Right renal cortex interstitium (tissue), 3 donors: ENCODE measurements at regions not wholly inside any gene's neighbourhood (a gene's known extent, or its start where the extent isn't known, plus 50 kb on each side); places are given as distances from the start of the nearest gene placed in this dataset.
"Not testable (repeated sequence)": the region's sequence is repeated elsewhere in the genome, so short reads cannot be mapped to it uniquely, and the experiment has no call there.

ENCODE experiments used
- DNase-seq, 3 donors: peaks; one replicate each; pipeline ENCODE4 v3.0.0-alpha.2; 2013; ENCODE audit warnings: low read depth in 3 of 3, low spot score in 2 of 3

DNA sequence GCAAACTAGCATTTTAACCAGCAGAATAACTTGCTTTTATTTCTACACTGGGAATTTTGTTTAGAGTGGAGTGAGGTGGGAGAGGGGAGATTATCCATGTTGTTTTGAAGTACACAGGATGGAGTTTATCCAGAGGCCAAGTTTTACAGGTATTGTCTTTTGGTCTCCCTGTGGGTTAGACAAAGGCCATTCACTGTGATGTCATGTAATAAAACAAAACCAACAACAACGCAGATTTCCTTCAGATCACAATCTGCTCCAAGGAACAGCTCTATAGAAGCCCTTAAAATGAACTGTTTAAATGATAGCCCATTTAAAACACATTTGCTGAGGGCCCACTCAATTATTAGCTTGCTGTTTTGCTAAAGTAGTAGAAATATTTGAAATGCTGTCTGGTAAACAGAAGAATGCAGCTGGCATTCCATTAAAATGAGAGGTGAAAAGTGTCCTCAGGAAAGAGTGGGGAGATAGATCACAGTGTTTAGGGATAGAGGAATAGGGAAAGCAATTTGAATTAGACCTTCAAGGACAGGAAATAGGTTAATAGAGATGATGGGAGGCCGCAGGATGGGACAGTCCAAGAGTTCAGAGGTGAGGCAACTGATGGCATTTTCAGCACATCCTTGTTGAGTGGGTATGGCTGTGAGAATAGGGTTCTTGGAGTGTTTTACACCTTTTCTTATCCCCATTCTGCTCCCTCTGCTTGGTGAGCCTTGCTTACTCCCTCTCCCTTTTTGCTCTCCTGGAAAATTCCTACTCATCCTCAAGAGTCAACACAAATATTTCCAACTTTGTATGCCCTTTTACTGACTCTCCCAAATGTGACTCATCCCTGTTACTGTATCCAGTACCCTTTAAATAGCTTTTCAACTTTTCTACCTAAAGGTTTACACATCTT lies 140.1 kb upstream of the NR3C1 start:
- no peak for DNase-seq

- no peak for DNase-seq
Observed at GRCh38 chr5:143542798-143543144, 139.3 kb upstream of the NR3C1 start.

DNA sequence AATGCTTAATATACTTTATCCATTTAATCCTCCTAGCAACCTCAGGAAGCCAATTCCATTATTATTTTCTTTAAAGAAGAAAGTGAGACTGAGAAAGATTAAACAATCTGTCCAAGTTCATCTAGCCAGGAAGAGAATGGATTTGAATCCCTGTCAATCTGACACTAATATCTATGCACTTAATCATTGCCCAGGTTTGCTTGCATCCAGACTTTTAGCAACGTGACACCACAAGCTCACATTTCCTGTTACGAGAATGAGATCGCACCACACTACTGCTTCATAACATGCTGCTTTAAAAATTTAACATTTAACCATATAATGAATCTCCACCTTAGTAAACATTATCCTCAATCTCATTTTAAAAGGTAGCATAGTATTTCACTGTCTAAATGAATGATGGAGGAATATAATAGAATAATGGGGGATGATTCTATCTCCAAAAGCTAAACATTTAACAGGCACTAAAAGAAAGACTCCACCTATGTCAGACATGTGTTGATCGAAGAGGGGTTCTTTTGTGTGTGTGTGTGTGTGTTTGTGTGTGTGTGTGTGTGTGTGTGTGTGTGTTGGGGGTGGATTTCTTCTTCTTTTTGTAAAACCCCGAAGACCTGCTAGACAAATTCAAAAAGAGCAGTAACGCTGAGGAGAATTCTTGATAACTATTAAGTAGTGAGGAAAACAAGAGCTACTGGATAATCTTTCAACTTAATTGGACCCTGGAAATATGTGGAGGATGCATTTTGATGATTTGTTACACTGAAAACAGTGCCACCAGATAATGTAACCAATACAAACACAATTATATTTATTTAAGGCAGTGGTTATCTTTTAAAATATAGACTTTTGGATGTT lies 138.7 kb upstream of the NR3C1 start:
- DNase-seq: no peak

- DNase-seq: no peak
Observed at GRCh38 chr5:143539742-143540141, 136.3 kb upstream of the NR3C1 start.

DNA sequence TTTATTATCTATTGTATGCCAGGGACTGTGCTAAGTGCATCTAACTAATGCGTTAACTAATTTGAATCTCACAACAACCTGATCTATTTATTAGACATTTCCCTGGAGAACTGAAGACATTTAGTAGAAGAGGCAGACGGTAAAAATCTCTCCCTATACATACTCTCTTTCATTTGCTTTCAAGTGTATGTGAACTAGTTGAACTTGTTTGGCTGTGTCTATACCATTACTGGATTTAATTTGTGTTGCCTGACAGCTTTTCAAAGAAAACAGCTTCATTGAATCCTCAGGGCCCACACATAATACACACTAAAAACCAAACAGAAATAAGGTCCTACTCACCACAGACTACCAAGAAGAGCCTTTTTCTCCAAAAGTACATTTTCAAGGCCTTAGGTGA lies 133.6 kb upstream of the NR3C1 start:
- no peak for DNase-seq

GRCh38 chr5:143536364-143536763 lies 132.9 kb upstream of the NR3C1 start:
- no peak for DNase-seq

DNA sequence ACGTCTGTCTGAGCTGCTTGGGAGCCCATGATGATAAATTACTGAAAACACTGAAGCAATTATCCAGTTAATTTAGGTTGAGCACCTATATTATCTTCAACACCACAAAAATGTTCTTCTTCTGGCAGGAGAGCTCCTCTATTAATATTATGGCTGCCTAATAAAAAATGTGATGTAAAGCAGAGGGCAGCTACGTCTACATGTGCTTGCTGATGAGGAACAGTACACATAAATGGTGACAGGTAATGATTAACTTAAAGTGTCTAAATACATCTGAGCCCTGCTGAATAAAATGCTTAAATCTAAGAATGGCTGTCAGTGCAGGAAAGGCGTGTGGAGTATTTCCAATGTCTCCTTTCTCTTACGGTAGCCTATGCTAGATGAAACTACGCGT lies 131.3 kb upstream of the NR3C1 start:
- no peak for DNase-seq

DNA sequence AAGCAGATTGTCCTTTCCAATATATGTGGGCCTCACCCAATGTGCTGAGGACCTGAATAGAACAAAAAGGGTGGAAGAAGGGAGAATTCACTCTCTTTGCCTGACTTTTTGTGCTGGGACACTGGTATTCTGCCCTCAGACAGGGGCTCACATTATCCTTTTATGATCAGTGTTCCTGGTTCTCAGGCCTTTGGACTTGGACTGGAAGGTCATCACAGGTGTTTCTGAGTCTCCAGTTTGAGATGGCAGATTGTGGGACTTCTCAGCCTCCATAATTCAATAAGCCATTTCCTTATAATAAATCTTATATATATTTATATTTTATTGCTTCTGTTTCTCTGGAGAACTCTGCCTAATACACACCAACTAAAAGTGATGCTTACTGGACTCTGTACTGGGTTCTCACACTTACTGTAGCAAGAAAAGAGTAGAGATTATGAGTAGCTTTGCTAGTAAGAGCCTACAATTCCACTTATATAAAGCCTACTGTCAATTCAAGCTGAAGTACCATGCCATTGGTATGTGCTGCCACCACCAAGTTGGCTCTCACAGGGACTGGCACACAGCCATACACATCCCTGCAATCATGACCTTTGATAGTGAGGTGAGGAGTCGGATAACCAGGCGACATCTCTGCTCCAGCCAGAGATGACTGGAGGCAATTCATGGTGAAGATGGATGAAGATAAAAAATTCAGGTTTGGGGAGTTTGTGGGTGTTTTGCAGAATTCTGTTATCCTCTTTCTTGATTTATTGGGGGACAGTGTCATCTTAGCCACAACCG lies 130.7 kb upstream of the NR3C1 start:
- no peak for DNase-seq

- no peak for DNase-seq
Observed at GRCh38 chr5:143533475-143533874, 130.0 kb upstream of the NR3C1 start.

- no peak for DNase-seq
Observed at GRCh38 chr5:143527808-143528207, 124.3 kb upstream of the NR3C1 start.

GRCh38 chr5:143525176-143525575 lies 121.7 kb upstream of the NR3C1 start:
- DNase-seq: no peak

DNA sequence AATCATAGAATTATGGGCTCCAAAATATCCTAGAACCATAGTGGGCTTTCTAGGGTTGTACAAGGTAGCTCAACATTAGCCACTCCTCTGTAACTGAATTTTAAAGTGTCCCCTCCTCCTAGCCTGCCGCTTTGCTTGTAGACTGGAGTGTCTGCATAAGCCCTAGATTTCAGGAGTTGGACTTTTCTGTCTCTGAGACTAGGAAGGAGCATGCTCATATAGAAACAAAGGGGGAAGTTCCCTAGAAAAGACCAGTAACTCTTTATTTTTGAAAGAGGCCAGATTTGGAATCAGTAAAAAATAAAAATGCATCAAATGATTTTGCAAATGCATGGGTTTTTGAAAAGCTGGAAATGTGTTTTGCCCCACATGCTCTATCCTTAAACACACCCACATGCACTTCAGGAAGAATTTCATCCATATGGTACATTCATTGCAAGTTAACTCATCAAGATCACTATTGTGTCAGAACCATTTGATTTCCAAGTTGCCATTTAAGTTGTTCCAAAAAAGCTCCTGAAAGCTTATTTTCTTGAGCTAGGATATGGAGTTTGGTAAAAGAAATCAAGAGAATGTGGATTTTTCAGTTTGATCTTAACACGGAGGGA lies 121.0 kb upstream of the NR3C1 start:
- no peak for DNase-seq

GRCh38 chr5:143521846-143522400 lies 118.4 kb upstream of the NR3C1 start:
- no peak for DNase-seq

GRCh38 chr5:143521141-143521540 lies 117.7 kb upstream of the NR3C1 start:
- DNase-seq: no peak

DNA sequence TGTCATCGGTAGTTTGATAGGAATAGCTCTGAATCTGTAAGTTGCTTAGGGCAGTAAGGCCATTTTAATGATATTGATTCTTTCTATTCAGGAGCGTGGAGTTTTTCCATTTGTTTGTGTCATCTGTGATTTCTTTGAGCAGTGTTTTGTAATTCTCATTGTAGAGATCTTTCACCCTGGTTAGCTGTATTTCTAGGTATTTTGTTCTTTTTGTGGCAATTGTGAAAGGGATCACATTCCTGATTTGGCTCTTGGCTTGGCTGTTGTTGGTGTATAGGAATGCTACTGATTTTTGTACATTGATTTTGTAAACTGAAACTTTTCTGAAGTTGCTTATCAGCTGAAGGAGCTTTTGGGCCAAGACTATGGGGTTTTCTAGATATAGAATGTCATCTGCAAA lies 115.7 kb upstream of the NR3C1 start:
- DNase-seq: not testable (repeated sequence)

- not testable (repeated sequence) for DNase-seq
Observed at GRCh38 chr5:143517824-143518223, 114.3 kb upstream of the NR3C1 start.

DNA sequence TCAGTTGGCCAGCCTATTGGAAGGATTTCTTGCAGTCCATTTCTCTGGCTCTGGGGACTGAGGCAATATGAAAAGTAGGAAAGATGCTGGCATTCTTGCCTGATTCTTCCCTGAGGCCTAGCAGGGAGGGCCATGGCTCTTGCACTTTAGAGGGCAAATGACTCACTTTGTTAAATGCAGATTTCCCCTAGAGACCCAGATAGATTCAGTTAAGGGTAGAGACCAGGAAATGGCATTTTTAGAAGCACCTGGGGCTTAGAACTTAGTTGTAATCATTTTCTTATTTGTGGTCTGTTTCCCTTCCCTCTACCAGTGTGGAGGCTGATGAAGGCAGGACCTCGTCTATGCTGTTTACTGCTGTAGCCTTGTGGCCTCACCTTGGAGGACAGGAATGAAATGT lies 112.8 kb upstream of the NR3C1 start:
- no peak for DNase-seq

- no peak for DNase-seq
Observed at GRCh38 chr5:143515829-143516228, 112.3 kb upstream of the NR3C1 start.

- no peak for DNase-seq
Observed at GRCh38 chr5:143514616-143515335, 111.3 kb upstream of the NR3C1 start.

GRCh38 chr5:143513720-143514119 lies 110.2 kb upstream of the NR3C1 start:
- no peak for DNase-seq
